SU-DHL-6 (cell line): ENCODE measurements at regions not wholly inside any gene's neighbourhood (a gene's known extent, or its start where the extent isn't known, plus 50 kb on each side); places are given as distances from the start of the nearest gene placed in this dataset.

Experiments
- CTCF ChIP-seq: fragments of 200-600 bp; sonication (generic); IDR thresholded peaks from one replicate; pipeline ENCODE4 v1.5.1; 2017; ENCODE audit warnings: antibody characterized with exemption, mild to moderate bottlenecking, low read length, moderate library complexity; ENCODE audit not compliant: insufficient read depth, poor library complexity, severe bottlenecking
- EZH2phosphoT487 ChIP-seq: fragments of 200-600 bp; sonication (generic), shearing (Covaris generic); conservative IDR thresholded peaks from 2 replicates; pipeline ENCODE4 v1.6.1; 2018; ENCODE audit warnings: mild to moderate bottlenecking, antibody characterized with exemption, low read length, moderate library complexity, mixed read lengths

- TF ChIP-seq CTCF (no peak), EZH2phosphoT487 (no peak)
Observed at GRCh38 chr12:59166457-59166856, 246.2 kb upstream of the LRIG3 start.
